Upper lobe of right lung (tissue), 1 donor: ENCODE measurements at regions not wholly inside any gene's neighbourhood (a gene's known extent, or its start where the extent isn't known, plus 50 kb on each side); places are given as distances from the start of the nearest gene placed in this dataset.

Source experiments
- ATAC-seq: fragments of 200-7000 bp; cut with Tn5 transposase; one replicate; pipeline ENCODE4 v1.9.1; 2020; ENCODE audit warnings: mild to moderate bottlenecking, moderate library complexity
- DNase-seq: peaks from one replicate; pipeline ENCODE4 v3.0.0-alpha.2; 2020
- H3K27ac ChIP-seq: fragments of 200-600 bp; one replicate; pipeline ENCODE4 v1.8.0; 2022
- H3K27me3 ChIP-seq: fragments of 200-600 bp; one replicate; pipeline ENCODE4 v1.8.0; 2022; ENCODE audit warnings: mild to moderate bottlenecking
- H3K36me3 ChIP-seq: fragments of 200-600 bp; one replicate; pipeline ENCODE4 v1.8.0; 2022
- H3K4me1 ChIP-seq: fragments of 200-600 bp; one replicate; pipeline ENCODE4 v1.8.0; 2022
- H3K4me3 ChIP-seq: fragments of 200-600 bp; one replicate; pipeline ENCODE4 v1.8.0; 2022; ENCODE audit warnings: mild to moderate bottlenecking
- H3K9me3 ChIP-seq: fragments of 200-600 bp; one replicate; pipeline ENCODE4 v1.8.0; 2022
- intact Hi-C: fragments of 100-400 bp; cut with DNase I; formaldehyde crosslinking; loops from one replicate; pipeline ENCODE4 v1.11.0; 2022
- TF ChIP-seq, protein P1 (sequence below): fragments of 200-600 bp; IDR thresholded peaks from one replicate; pipeline ENCODE4 v1.8.0; 2022; ENCODE audit warnings: antibody characterized with exemption
- donor health status: DM: no; HTN: yes; CAD: no; lungs with severe emphysema.

DNA sequence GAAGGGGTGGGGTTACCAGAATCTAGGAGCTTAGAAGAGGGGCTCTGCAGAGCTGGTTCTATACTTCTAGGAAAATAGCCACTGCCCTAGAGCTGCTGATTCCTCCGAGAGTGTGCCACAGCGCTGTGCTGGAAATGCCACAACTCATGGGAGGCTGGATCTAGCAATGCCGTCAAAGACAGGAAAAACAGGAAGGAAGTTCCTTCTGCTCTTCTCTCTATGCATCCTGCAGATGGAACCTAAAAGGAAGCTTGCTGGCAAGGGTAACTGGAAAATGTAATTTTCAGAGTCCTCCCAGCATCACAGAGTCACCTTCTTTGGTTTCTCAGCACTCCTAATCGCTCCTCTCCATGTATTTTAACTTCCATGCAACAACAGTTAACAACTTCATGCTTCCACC, 121.2 kb upstream of the TLL1 start:
- TF ChIP-seq, protein P1, sequence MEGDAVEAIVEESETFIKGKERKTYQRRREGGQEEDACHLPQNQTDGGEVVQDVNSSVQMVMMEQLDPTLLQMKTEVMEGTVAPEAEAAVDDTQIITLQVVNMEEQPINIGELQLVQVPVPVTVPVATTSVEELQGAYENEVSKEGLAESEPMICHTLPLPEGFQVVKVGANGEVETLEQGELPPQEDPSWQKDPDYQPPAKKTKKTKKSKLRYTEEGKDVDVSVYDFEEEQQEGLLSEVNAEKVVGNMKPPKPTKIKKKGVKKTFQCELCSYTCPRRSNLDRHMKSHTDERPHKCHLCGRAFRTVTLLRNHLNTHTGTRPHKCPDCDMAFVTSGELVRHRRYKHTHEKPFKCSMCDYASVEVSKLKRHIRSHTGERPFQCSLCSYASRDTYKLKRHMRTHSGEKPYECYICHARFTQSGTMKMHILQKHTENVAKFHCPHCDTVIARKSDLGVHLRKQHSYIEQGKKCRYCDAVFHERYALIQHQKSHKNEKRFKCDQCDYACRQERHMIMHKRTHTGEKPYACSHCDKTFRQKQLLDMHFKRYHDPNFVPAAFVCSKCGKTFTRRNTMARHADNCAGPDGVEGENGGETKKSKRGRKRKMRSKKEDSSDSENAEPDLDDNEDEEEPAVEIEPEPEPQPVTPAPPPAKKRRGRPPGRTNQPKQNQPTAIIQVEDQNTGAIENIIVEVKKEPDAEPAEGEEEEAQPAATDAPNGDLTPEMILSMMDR, result no peak
- Histone ChIP-seq H3K4me1 (no peaks in the 10 kb centered on the region), H3K4me3 (no peak overlapping the region), H3K27ac (no peak overlapping the region), H3K9me3 (no peaks in the 10 kb centered on the region), H3K36me3 (no peaks in the 10 kb centered on the region), H3K27me3 (no peaks in the 10 kb centered on the region)
- DNase-seq (no peak), ATAC-seq (no peak)
- intact Hi-C loops, result no loop called here

DNA sequence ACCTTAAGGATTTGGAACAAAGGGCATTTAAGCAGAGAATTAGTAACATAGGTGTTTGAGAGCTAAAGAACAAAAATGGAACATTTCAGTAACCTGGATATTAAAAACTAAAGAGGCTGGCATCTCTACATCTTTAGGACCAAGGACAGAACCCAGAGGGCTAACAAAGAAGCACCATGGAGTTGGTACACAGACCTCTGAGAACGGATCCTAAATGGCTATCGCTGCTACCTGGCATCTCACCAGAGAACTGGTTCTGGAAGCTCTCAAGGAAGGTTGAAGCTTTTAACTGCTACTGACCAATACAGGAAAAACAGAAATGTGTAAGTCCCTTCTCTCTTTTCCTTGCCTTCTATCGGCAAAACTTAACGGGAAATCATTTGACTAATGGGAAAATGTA, 118.4 kb upstream of the TLL1 start:
- Histone ChIP-seq H3K9me3 (no peaks in the 10 kb centered on the region), H3K27ac (no peak overlapping the region), H3K4me1 (no peaks in the 10 kb centered on the region), H3K36me3 (no peaks in the 10 kb centered on the region), H3K4me3 (no peak overlapping the region), H3K27me3 (no peaks in the 10 kb centered on the region)
- ATAC-seq, result no peak
- intact Hi-C loops, result no loop called here
- TF ChIP-seq, protein P1, result no peak
- no peak for DNase-seq

DNA sequence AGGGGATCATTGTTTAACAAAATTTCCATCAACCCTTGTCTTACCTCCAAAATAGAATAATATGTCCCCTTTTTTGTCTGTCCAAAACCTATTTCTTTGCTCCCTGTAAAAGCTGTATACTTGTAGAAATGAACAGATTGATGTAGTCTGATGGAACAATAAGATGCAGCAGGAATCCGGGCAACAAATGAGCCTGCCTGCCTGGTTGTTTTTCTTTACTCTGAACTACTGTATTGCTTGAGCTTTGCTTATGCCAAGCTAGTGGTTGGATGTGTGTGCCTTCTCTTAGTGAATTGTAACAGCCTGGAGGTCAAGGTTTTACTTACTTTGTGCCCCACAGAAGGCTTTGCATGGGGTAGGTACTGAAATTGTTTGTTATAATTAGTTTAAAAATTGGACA, 116.2 kb upstream of the TLL1 start:
- TF ChIP-seq, protein P1, result no peak
- H3K4me1 ChIP-seq, result no peaks in the 10 kb centered on the region
- H3K36me3 ChIP-seq, result no peaks in the 10 kb centered on the region
- DNase-seq, result no peak
- H3K9me3 ChIP-seq, result no peaks in the 10 kb centered on the region
- intact Hi-C loops, result no loop called here
- H3K27ac ChIP-seq, result no peak overlapping the region
- no peak for ATAC-seq
- H3K27me3 ChIP-seq, result no peaks in the 10 kb centered on the region
- no peak overlapping the region for H3K4me3 ChIP-seq

DNA sequence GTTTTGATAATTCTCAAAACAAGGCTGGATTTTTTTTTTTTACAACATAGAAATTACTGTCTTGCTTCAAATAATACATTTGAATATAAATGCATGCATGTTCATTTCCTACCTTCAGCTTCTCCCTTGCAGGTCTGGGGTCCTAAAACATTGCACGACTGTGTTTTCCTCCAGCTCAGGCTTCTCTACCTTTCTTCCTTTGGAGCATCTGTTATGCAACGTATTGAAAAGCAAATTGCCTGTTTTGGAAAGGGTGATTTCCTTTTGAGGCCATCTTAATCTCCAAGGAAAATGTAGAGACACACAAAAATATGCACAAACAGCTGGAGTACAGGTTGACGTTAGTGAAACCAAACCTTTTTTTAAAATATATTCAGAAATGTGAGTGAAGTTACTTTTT, 115.6 kb upstream of the TLL1 start:
- ATAC-seq, result no peak
- no peak overlapping the region for H3K4me3 ChIP-seq
- no peaks in the 10 kb centered on the region for H3K9me3 ChIP-seq
- H3K36me3 ChIP-seq, result no peaks in the 10 kb centered on the region
- no peaks in the 10 kb centered on the region for H3K4me1 ChIP-seq
- H3K27ac ChIP-seq, result no peak overlapping the region
- no peaks in the 10 kb centered on the region for H3K27me3 ChIP-seq
- TF ChIP-seq, protein P1, result no peak
- DNase-seq, result no peak
- intact Hi-C loops, result no loop called here

DNA sequence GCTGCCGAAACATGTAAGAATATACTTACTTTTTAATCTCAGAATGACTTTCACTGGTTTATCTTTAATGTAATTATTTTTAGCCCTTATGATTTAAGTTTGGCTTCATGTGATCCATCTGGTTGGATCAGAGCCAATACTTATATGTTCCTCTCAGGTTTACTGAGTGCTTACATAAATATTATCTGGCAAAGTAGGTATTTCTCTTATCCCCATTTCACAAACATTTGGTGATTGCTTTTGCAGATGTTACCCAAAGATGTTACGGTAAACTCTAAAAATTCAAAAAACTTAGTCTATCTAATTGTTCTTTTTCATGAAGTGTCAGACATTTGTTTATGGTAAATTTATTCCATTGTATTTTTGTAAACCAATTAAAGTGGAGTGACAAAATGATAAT, 115.0 kb upstream of the TLL1 start:
- Histone ChIP-seq H3K4me1 (no peaks in the 10 kb centered on the region), H3K27ac (no peak overlapping the region), H3K4me3 (no peak overlapping the region), H3K9me3 (no peaks in the 10 kb centered on the region), H3K27me3 (no peaks in the 10 kb centered on the region), H3K36me3 (no peaks in the 10 kb centered on the region)
- intact Hi-C loops, result no loop called here
- ATAC-seq, result no peak
- DNase-seq, result no peak
- TF ChIP-seq, protein P1, result no peak

DNA sequence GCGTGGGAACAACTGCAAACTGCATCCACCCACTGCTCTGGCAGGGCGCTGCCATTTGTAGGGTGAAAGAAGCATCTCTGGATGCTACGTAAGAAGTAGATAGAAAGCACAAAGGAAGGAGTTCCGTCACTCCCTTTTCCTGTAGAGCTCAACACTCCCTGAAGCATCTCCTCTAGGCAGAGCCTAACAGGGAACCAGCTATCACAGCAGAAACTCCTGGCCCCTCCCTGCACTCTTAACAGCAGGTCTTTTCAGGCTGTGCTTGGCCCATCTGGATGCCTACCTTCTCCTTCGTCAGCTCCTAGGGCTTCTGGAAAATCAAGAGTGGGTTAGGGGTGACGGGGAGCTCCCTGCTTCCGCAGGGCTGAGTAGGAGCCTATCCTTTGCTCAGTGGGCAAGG, 112.9 kb upstream of the TLL1 start:
- Histone ChIP-seq H3K27me3 (no peaks in the 10 kb centered on the region), H3K36me3 (no peaks in the 10 kb centered on the region), H3K9me3 (no peaks in the 10 kb centered on the region), H3K4me1 (peaks cover 8% of the 10 kb centered on the region), H3K27ac (no peak overlapping the region), H3K4me3 (no peak overlapping the region)
- intact Hi-C loops, result no loop called here
- ATAC-seq (no peak), DNase-seq (no peak)
- TF ChIP-seq, protein P1, result no peak
